ENCODE measurements at regions not wholly inside any gene's neighbourhood (a gene's known extent, or its start where the extent isn't known, plus 50 kb on each side); places are given as distances from the start of the nearest gene placed in this dataset.
"Not testable (repeated sequence)": the region's sequence is repeated elsewhere in the genome, so short reads cannot be mapped to it uniquely, and the experiment has no call there.

GRCh38 chr3:39705351-39705900 lies 104.0 kb upstream of the MYRIP start:
- no peak overlapping the region for H3K4me3 ChIP-seq (ENCODE audit: low read depth, low read length)
- TF ChIP-seq CTCF (IDR thresholded peaks at IDR 0.05; ENCODE audit: borderline replicate concordance, insufficient read depth, low read depth, low read length): no peak

- peak; percentile 55; the same call in 1 of the 2 replicates for TF ChIP-seq CTCF (IDR thresholded peaks at IDR 0.05; ENCODE audit: borderline replicate concordance, insufficient read depth, low read depth, low read length)
- H3K4me3 ChIP-seq (ENCODE audit: low read depth, low read length): no peak overlapping the region
Measured at GRCh38 chr3:39707314-39707909, 102.0 kb upstream of the MYRIP start.

- H3K4me3 ChIP-seq (ENCODE audit: low read depth, low read length): no peak overlapping the region
- TF ChIP-seq CTCF (IDR thresholded peaks at IDR 0.05; ENCODE audit: borderline replicate concordance, insufficient read depth, low read depth, low read length): no peak
Measured at GRCh38 chr3:39712413-39713048, 96.9 kb upstream of the MYRIP start.

GRCh38 chr3:39713341-39713740 lies 96.1 kb upstream of the MYRIP start:
- not testable (repeated sequence) for H3K4me3 ChIP-seq (ENCODE audit: low read depth, low read length)

- TF ChIP-seq CTCF (IDR thresholded peaks at IDR 0.05; ENCODE audit: borderline replicate concordance, insufficient read depth, low read depth, low read length): no peak
- H3K4me3 ChIP-seq (ENCODE audit: low read depth, low read length): no peak overlapping the region
Measured at GRCh38 chr3:39716849-39717248, 92.6 kb upstream of the MYRIP start.

- no peak for TF ChIP-seq CTCF (IDR thresholded peaks at IDR 0.05; ENCODE audit: borderline replicate concordance, insufficient read depth, low read depth, low read length)
- H3K4me3 ChIP-seq (ENCODE audit: low read depth, low read length): no peak overlapping the region
Measured at GRCh38 chr3:39718674-39719595, 90.5 kb upstream of the MYRIP start.

- TF ChIP-seq CTCF (IDR thresholded peaks at IDR 0.05; ENCODE audit: borderline replicate concordance, insufficient read depth, low read depth, low read length): no peak
- no peak overlapping the region for H3K4me3 ChIP-seq (ENCODE audit: low read depth, low read length)
Measured at GRCh38 chr3:39721076-39721475, 88.3 kb upstream of the MYRIP start.
